Fibroblast of peridontal ligament (primary cell): ENCODE measurements at regions not wholly inside any gene's neighbourhood (a gene's known extent, or its start where the extent isn't known, plus 50 kb on each side); places are given as distances from the start of the nearest gene placed in this dataset.

Experiments
- DNase-seq: peaks from one replicate; pipeline ENCODE4 v3.0.0-alpha.2; 2010; ENCODE audit errors: extremely low read depth

- DNase-seq, result no peak
These were observed 954.1 kb upstream of the INTU start for GRCh38 chr4:126678618-126679017.

- no peak for DNase-seq
These were observed 953.5 kb upstream of the INTU start for GRCh38 chr4:126679303-126679702.

GRCh38 chr4:126682250-126682649 is 950.5 kb upstream of the INTU start:
- no peak for DNase-seq

- no peak for DNase-seq
These were observed 946.3 kb upstream of the INTU start for GRCh38 chr4:126686491-126686890.

GRCh38 chr4:126687655-126688358 is 945.0 kb upstream of the INTU start:
- no peak for DNase-seq

- no peak for DNase-seq
These were observed 941.0 kb upstream of the INTU start for GRCh38 chr4:126691797-126692196.

GRCh38 chr4:126697748-126698147 is 935.0 kb upstream of the INTU start:
- DNase-seq, result peak; percentile 41

GRCh38 chr4:126698224-126698623 is 934.5 kb upstream of the INTU start:
- DNase-seq, result no peak

- DNase-seq, result peak; percentile 25
These were observed 931.0 kb upstream of the INTU start for GRCh38 chr4:126701756-126702155.

GRCh38 chr4:126702747-126703146 is 930.0 kb upstream of the INTU start:
- DNase-seq, result no peak

GRCh38 chr4:126705266-126705665 is 927.5 kb upstream of the INTU start:
- DNase-seq, result peak; percentile 16

- DNase-seq, result no peak
These were observed 924.0 kb upstream of the INTU start for GRCh38 chr4:126708716-126709115.

- DNase-seq, result no peak
These were observed 921.8 kb upstream of the INTU start for GRCh38 chr4:126710935-126711334.

GRCh38 chr4:126715067-126715466 is 917.7 kb upstream of the INTU start:
- DNase-seq, result no peak

- DNase-seq, result no peak
These were observed 917.1 kb upstream of the INTU start for GRCh38 chr4:126715681-126716080.

GRCh38 chr4:126718136-126718535 is 914.6 kb upstream of the INTU start:
- peak; percentile 54 for DNase-seq

GRCh38 chr4:126719852-126720251 is 912.9 kb upstream of the INTU start:
- DNase-seq, result no peak

GRCh38 chr4:126725906-126726305 is 906.9 kb upstream of the INTU start:
- no peak for DNase-seq

- DNase-seq, result peak; percentile 41
These were observed 905.3 kb upstream of the INTU start for GRCh38 chr4:126727461-126727860.

- no peak for DNase-seq
These were observed 901.7 kb upstream of the INTU start for GRCh38 chr4:126731062-126731461.

- no peak for DNase-seq
These were observed 899.5 kb upstream of the INTU start for GRCh38 chr4:126733301-126733700.

- DNase-seq, result no peak
These were observed 898.3 kb upstream of the INTU start for GRCh38 chr4:126734465-126734864.

GRCh38 chr4:126735294-126736132 is 897.2 kb upstream of the INTU start:
- DNase-seq, result no peak
